PC-9 (cell line): ENCODE measurements at regions not wholly inside any gene's neighbourhood (a gene's known extent, or its start where the extent isn't known, plus 50 kb on each side); places are given as distances from the start of the nearest gene placed in this dataset.

Experiments
- EZH2 ChIP-seq: fragments of 200-600 bp; sonication (generic); IDR thresholded peaks from 2 replicates; pipeline ENCODE4 v1.8.0; 2017; ENCODE audit warnings: antibody characterized with exemption, low read depth
- TF ChIP-seq, protein P1 (sequence below): fragments of 200-600 bp; sonication (generic); conservative IDR thresholded peaks from 2 replicates; pipeline ENCODE4 v1.6.1; 2017; ENCODE audit warnings: mixed run types, antibody characterized with exemption, mild to moderate bottlenecking, moderate library complexity

DNA sequence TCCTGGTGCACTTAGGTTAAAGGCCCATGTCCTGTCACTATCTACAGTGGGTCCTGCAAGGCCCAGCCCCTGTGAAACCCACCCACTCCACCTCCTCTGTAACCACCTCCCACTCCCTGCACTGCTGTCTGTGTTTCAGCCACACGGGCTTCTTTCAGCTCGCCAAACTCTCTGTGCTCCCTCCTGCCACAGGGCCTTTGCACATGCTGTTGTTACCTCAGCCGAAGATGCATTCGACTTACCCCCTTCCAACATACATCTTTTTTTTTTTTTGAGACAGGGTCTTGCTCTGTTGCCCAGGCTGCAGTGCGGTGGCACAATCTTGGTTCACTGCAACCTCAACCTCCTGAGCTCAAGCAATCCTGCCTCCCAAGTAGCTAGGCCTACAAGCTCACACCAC, 76.5 kb upstream of the RPL38 start:
- TF ChIP-seq, protein P1, sequence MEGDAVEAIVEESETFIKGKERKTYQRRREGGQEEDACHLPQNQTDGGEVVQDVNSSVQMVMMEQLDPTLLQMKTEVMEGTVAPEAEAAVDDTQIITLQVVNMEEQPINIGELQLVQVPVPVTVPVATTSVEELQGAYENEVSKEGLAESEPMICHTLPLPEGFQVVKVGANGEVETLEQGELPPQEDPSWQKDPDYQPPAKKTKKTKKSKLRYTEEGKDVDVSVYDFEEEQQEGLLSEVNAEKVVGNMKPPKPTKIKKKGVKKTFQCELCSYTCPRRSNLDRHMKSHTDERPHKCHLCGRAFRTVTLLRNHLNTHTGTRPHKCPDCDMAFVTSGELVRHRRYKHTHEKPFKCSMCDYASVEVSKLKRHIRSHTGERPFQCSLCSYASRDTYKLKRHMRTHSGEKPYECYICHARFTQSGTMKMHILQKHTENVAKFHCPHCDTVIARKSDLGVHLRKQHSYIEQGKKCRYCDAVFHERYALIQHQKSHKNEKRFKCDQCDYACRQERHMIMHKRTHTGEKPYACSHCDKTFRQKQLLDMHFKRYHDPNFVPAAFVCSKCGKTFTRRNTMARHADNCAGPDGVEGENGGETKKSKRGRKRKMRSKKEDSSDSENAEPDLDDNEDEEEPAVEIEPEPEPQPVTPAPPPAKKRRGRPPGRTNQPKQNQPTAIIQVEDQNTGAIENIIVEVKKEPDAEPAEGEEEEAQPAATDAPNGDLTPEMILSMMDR: no peak
- no peak for TF ChIP-seq EZH2
